Fibroblast of lung (primary cell): ENCODE measurements at regions not wholly inside any gene's neighbourhood (a gene's known extent, or its start where the extent isn't known, plus 50 kb on each side); places are given as distances from the start of the nearest gene placed in this dataset.

ENCODE experiments used
- DNase-seq, 2 donors: peaks; one replicate each; pipeline versions ENCODE4 v3.0.0 to v3.0.0-alpha.2; 2010; ENCODE audit warnings: low read depth in 2 of 2
- H2AFZ ChIP-seq: 2 replicates; pipeline ENCODE4 v1.5.1; 2012; ENCODE audit warnings: low read length, control low read depth, inconsistent platforms
- H3K27ac ChIP-seq: 2 replicates; pipeline ENCODE4 v1.5.1; 2011; ENCODE audit warnings: low read length, control low read depth; ENCODE audit not compliant: insufficient read depth
- H3K27me3 ChIP-seq: 2 replicates; pipeline ENCODE4 v1.5.1; 2011; ENCODE audit warnings: mild to moderate bottlenecking, low read length; ENCODE audit not compliant: control insufficient read depth, insufficient read depth
- H3K36me3 ChIP-seq: 2 replicates; pipeline ENCODE4 v1.5.1; 2011; ENCODE audit warnings: low read length; ENCODE audit not compliant: control insufficient read depth, insufficient read depth
- H3K4me1 ChIP-seq: 2 replicates; pipeline ENCODE4 v1.5.1; 2011; ENCODE audit warnings: low read length; ENCODE audit not compliant: control insufficient read depth, insufficient read depth; ENCODE audit errors: extremely low read depth
- H3K4me2 ChIP-seq: 2 replicates; pipeline ENCODE4 v1.5.1; 2011; ENCODE audit warnings: low read length, control low read depth; ENCODE audit not compliant: insufficient read depth; ENCODE audit errors: extremely low read depth
- H3K4me3 ChIP-seq, 4 experiments: fragments of 200-600 bp in 1 of 4; sonication (generic) in 1 of 4; replicated peaks in 1 of 4; 2 replicates each; pipeline ENCODE4 v1.5.1; 2011 to 2016; ENCODE audit warnings: low read length in 4 of 4, low read depth in 3 of 4, mild to moderate bottlenecking in 3 of 4, control low read depth in 2 of 4, inconsistent platforms in 1 of 4, mixed read lengths in 1 of 4; ENCODE audit not compliant: insufficient read depth in 1 of 4; ENCODE audit errors: control extremely low read depth in 1 of 4
- H3K79me2 ChIP-seq: 2 replicates; pipeline ENCODE4 v1.5.1; 2012; ENCODE audit warnings: mild to moderate bottlenecking, low read length, inconsistent platforms; ENCODE audit not compliant: control insufficient read depth, insufficient read depth
- H3K9ac ChIP-seq: 2 replicates; pipeline ENCODE4 v1.5.1; 2011; ENCODE audit warnings: mild to moderate bottlenecking, low read length, control low read depth; ENCODE audit not compliant: insufficient read depth
- H3K9me3 ChIP-seq: 2 replicates; pipeline ENCODE4 v1.5.1; 2012; ENCODE audit warnings: low read depth, low read length; ENCODE audit not compliant: control insufficient read depth, insufficient read depth
- H4K20me1 ChIP-seq: 2 replicates; pipeline ENCODE4 v1.5.1; 2011; ENCODE audit warnings: low read length; ENCODE audit not compliant: control insufficient read depth, insufficient read depth; ENCODE audit errors: extremely low read depth
- CTCF ChIP-seq, 2 donors: IDR thresholded peaks in 1 of 2; conservative IDR thresholded peaks in 1 of 2; 1 replicate in 1 of 2; 2 replicates in 1 of 2; pipeline ENCODE4 v1.5.1; 2011 to 2012; ENCODE audit warnings: low read length in 2 of 2, control low read depth in 1 of 2, inconsistent platforms in 1 of 2, low read depth in 1 of 2, mild to moderate bottlenecking in 1 of 2
- EZH2 ChIP-seq: IDR thresholded peaks from 2 replicates; pipeline ENCODE4 v1.5.1; 2012; ENCODE audit warnings: low read length, control low read depth, mild to moderate bottlenecking; ENCODE audit errors: missing control alignments

DNA sequence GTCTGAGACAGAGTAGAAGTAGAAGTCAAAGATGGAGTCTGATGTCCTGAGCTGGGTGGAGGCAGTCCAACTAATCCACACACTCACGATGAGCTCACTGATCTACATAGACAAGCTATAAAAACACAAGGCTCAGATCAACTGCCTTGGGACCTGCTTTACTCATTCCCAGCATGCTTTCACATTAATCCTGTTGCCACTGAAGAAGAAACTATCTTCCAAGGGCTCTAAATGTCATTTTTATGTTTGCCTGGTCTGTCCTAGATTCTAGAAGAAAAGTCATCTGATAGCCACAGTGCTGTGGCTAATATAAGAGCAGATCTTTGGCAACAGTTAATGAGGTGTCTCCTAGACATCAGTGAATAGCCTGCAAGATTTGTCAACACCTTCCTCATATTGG, 522.7 kb downstream of the NUF2 start:
- no peak overlapping the region for H3K27ac ChIP-seq
- DNase-seq, result peak; percentile 14 to 54
- H3K4me1 ChIP-seq, result peaks cover 2% of the 10 kb centered on the region
- H2AFZ ChIP-seq, result no peak overlapping the region
- H3K79me2 ChIP-seq, result no peaks in the 10 kb centered on the region
- no peak overlapping the region for H3K9ac ChIP-seq
- no peaks in the 10 kb centered on the region for H4K20me1 ChIP-seq
- H3K4me3 ChIP-seq, result no peak overlapping the region
- H3K36me3 ChIP-seq, result no peaks in the 10 kb centered on the region
- no peaks in the 10 kb centered on the region for H3K27me3 ChIP-seq
- no peaks in the 10 kb centered on the region for H3K9me3 ChIP-seq
- no peak overlapping the region for H3K4me2 ChIP-seq
- TF ChIP-seq CTCF (conservative IDR thresholded peaks at IDR 0.05 in 1 of 2, IDR thresholded peaks at IDR 0.05 in 1 of 2; ENCODE audit: low read depth in 1 of 2, low read length in 2 of 2) (no peak), EZH2 (no peak)

DNA sequence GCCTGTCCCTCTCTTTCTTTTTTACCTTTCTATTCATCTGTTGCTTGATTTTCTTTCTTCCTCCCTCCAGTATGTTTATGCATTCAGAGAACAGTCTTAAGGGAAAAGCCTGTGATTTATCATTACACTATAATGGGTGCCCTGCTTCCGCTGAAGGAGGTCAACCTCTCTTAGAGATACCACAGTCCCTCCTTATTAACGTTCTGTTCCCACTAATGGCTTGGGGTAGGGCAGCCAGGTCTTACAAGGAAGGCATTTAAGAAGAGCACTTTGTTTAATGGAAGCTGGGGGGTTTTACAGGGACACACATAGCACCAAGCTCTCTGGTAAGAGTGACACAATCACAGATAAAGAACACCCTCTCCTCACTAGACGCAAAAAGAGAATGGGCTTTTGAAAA, 523.5 kb downstream of the NUF2 start:
- DNase-seq, result no peak
- H3K4me1 ChIP-seq, result peaks cover 2% of the 10 kb centered on the region
- no peak overlapping the region for H3K4me2 ChIP-seq
- no peaks in the 10 kb centered on the region for H3K36me3 ChIP-seq
- no peak overlapping the region for H3K9ac ChIP-seq
- H3K27me3 ChIP-seq, result no peaks in the 10 kb centered on the region
- TF ChIP-seq EZH2, result no peak
- no peak for TF ChIP-seq CTCF (conservative IDR thresholded peaks at IDR 0.05 in 1 of 2, IDR thresholded peaks at IDR 0.05 in 1 of 2; ENCODE audit: low read depth in 1 of 2, low read length in 2 of 2)
- no peaks in the 10 kb centered on the region for H3K9me3 ChIP-seq
- no peaks in the 10 kb centered on the region for H4K20me1 ChIP-seq
- no peak overlapping the region for H2AFZ ChIP-seq
- no peak overlapping the region for H3K4me3 ChIP-seq
- no peaks in the 10 kb centered on the region for H3K79me2 ChIP-seq
- H3K27ac ChIP-seq, result no peak overlapping the region

- Histone ChIP-seq H3K4me3 (no peak overlapping the region), H4K20me1 (no peaks in the 10 kb centered on the region), H3K4me2 (no peak overlapping the region), H3K36me3 (no peaks in the 10 kb centered on the region), H2AFZ (no peak overlapping the region), H3K27ac (no peak overlapping the region), H3K9ac (no peak overlapping the region), H3K27me3 (no peaks in the 10 kb centered on the region), H3K79me2 (no peaks in the 10 kb centered on the region), H3K9me3 (no peaks in the 10 kb centered on the region), H3K4me1 (no peaks in the 10 kb centered on the region)
- DNase-seq, result no peak
- no peak for TF ChIP-seq CTCF (conservative IDR thresholded peaks at IDR 0.05 in 1 of 2, IDR thresholded peaks at IDR 0.05 in 1 of 2; ENCODE audit: low read depth in 1 of 2, low read length in 2 of 2)
- no peak for TF ChIP-seq EZH2
Measured at GRCh38 chr1:163863731-163864130, 542.0 kb downstream of the NUF2 start.
